ENCODE measurements at regions not wholly inside any gene's neighbourhood (a gene's known extent, or its start where the extent isn't known, plus 50 kb on each side); places are given as distances from the start of the nearest gene placed in this dataset.

DNA sequence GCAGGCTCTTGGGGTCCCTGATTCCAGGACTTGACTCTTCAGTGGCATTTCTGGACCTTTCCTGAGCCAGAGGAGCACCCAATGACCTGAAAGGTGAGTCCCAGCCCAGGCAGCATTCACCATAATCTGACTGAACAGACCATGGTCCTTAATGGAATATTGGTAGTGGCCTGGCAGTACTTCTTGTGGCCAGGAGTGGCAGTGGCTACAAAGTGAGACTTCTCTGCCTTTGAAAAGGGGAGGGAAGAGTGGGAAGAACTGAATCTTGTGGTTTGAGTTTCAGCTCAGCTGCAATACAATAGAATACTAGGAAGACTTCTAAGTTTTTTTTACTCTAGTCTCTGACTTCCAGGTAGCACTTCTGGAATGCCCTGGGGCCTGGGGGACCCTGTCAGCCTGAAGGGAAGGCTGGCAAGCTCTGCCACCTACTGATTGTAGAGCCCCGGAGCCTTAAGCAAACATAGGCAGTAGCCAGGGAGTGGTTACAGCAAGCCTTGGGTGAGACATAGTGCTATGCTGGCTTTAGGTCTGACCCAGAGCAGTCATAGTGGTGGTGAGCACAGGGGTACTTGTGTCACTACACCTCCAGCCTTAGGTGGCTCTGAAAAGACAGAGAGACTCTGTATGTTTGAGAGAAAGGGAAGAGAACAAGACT is 674.2 kb upstream of the MANEA start:
- H3K27me3 ChIP-seq (ENCODE audit: insufficient read depth, low read length), result no peaks in the 10 kb centered on the region
- H3K23ac ChIP-seq (ENCODE audit: low read length), result no peak overlapping the region
- H2AFZ ChIP-seq (ENCODE audit: insufficient read depth, low read length, poor library complexity), result no peak overlapping the region
- H3K14ac ChIP-seq (ENCODE audit: low read length), result no peak overlapping the region
- H2AK5ac ChIP-seq (ENCODE audit: low read length), result no peak overlapping the region
- no peak overlapping the region for H3K4ac ChIP-seq (ENCODE audit: low read depth, low read length)
- no peaks in the 10 kb centered on the region for H3K79me1 ChIP-seq (ENCODE audit: low read length)
- DNase-seq, result no peak
- H3K9me3 ChIP-seq (ENCODE audit: insufficient read depth, low read depth, low read length), result peaks cover 1% of the 10 kb centered on the region
- no peak overlapping the region for H4K8ac ChIP-seq (ENCODE audit: low read depth, low read length)
- H2BK5ac ChIP-seq (ENCODE audit: low read depth, low read length, poor library complexity), result no peak overlapping the region
- no peak overlapping the region for H4K12ac ChIP-seq (ENCODE audit: low read depth, low read length)
- no peaks in the 10 kb centered on the region for H3K4me1 ChIP-seq (ENCODE audit: control insufficient read depth in 1 of 2, insufficient read depth in 2 of 2, low read length in 2 of 2)
- no peak overlapping the region for H2BK12ac ChIP-seq (ENCODE audit: low read length)
- no peaks in the 10 kb centered on the region for H3K36me3 ChIP-seq (ENCODE audit: control insufficient read depth in 1 of 2, insufficient read depth in 2 of 2, low read length in 2 of 2)
- H3K4me3 ChIP-seq (ENCODE audit: low read depth, low read length), result no peak overlapping the region
- H3K18ac ChIP-seq (ENCODE audit: low read length), result no peak overlapping the region
- H3K79me2 ChIP-seq (ENCODE audit: control insufficient read depth, insufficient read depth, low read length, poor library complexity), result no peaks in the 10 kb centered on the region
- no peak overlapping the region for H2BK120ac ChIP-seq (ENCODE audit: insufficient read depth, low read length, poor library complexity)
- no peak overlapping the region for H4K91ac ChIP-seq (ENCODE audit: low read depth, low read length)
- H3K9ac ChIP-seq (ENCODE audit: low read length), result no peak overlapping the region
- no peak overlapping the region for H3K4me2 ChIP-seq (ENCODE audit: low read length)
- no CpG with 5 or more reads among the region's 1 CpG for WGBS (ENCODE audit: extremely low coverage, insufficient coverage, insufficient read length)
- H3K27ac ChIP-seq (ENCODE audit: low read depth, low read length), result no peak overlapping the region

DNA sequence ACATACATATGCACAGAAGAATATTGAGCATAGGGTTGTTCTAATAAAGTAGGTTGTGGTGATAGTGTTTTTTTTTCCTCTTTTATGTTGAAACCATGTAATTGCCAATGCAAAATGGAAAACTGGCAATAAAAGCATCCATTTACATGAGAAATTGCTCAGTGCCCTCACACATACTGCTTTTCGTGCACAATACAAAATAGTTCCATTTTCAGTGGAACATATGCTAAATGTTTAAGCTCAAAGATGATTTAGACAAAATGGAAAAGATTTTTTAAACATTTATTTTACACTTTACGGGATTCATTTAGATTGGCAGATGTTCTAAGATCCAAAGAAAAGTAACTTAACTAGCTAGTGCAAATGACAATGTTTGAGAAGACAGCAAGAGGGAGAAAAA is 678.1 kb upstream of the MANEA start:
- Histone ChIP-seq H2BK120ac (ENCODE audit: insufficient read depth, low read length, poor library complexity) (no peak overlapping the region), H3K14ac (ENCODE audit: low read length) (no peak overlapping the region), H3K36me3 (ENCODE audit: control insufficient read depth in 1 of 2, insufficient read depth in 2 of 2, low read length in 2 of 2) (no peaks in the 10 kb centered on the region), H2BK5ac (ENCODE audit: low read depth, low read length, poor library complexity) (no peak overlapping the region), H3K4me2 (ENCODE audit: low read length) (no peak overlapping the region), H2AFZ (ENCODE audit: insufficient read depth, low read length, poor library complexity) (no peak overlapping the region), H3K4ac (ENCODE audit: low read depth, low read length) (no peak overlapping the region), H4K12ac (ENCODE audit: low read depth, low read length) (no peak overlapping the region), H3K9ac (ENCODE audit: low read length) (no peak overlapping the region), H2AK5ac (ENCODE audit: low read length) (no peak overlapping the region), H4K8ac (ENCODE audit: low read depth, low read length) (no peak overlapping the region), H3K79me1 (ENCODE audit: low read length) (no peaks in the 10 kb centered on the region), H3K23ac (ENCODE audit: low read length) (no peak overlapping the region), H3K4me3 (ENCODE audit: low read depth, low read length) (no peak overlapping the region), H3K79me2 (ENCODE audit: control insufficient read depth, insufficient read depth, low read length, poor library complexity) (no peaks in the 10 kb centered on the region), H3K18ac (ENCODE audit: low read length) (no peak overlapping the region), H3K27ac (ENCODE audit: low read depth, low read length) (no peak overlapping the region), H2BK12ac (ENCODE audit: low read length) (no peak overlapping the region), H4K91ac (ENCODE audit: low read depth, low read length) (no peak overlapping the region), H3K9me3 (ENCODE audit: insufficient read depth, low read depth, low read length) (peaks cover 1% of the 10 kb centered on the region), H3K4me1 (ENCODE audit: control insufficient read depth in 1 of 2, insufficient read depth in 2 of 2, low read length in 2 of 2) (no peaks in the 10 kb centered on the region), H3K27me3 (ENCODE audit: insufficient read depth, low read length) (no peaks in the 10 kb centered on the region)
- no CpG with 5 or more reads among the region's 2 CpGs for WGBS (ENCODE audit: extremely low coverage, insufficient coverage, insufficient read length)
- no peak for DNase-seq

DNA sequence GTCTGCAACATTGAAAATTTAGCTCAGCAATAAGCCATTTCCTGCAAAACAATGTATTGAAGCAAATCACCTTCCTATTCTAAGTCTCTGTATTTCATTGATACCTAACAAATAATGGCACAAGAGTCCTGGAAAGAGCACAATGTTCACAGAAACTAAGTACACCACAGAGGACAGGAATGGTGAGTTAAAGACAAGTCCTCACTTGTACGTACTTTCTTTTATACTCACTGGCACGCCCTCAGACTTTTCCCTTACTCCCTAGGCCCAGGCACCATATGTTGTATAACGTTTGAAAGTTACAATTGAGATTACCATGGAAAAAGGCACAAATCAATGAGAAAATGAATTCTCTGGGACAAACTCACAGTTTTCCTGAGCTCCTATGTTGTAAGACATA is 683.0 kb upstream of the MANEA start:
- Histone ChIP-seq H4K91ac (ENCODE audit: low read depth, low read length) (no peak overlapping the region), H3K4me2 (ENCODE audit: low read length) (no peak overlapping the region), H3K4me3 (ENCODE audit: low read depth, low read length) (no peak overlapping the region), H3K79me2 (ENCODE audit: control insufficient read depth, insufficient read depth, low read length, poor library complexity) (no peaks in the 10 kb centered on the region), H2AK5ac (ENCODE audit: low read length) (no peak overlapping the region), H3K36me3 (ENCODE audit: control insufficient read depth in 1 of 2, insufficient read depth in 2 of 2, low read length in 2 of 2) (no peaks in the 10 kb centered on the region), H3K18ac (ENCODE audit: low read length) (no peak overlapping the region), H3K9me3 (ENCODE audit: insufficient read depth, low read depth, low read length) (no peaks in the 10 kb centered on the region), H2BK12ac (ENCODE audit: low read length) (no peak overlapping the region), H2BK120ac (ENCODE audit: insufficient read depth, low read length, poor library complexity) (no peak overlapping the region), H2BK5ac (ENCODE audit: low read depth, low read length, poor library complexity) (no peak overlapping the region), H4K8ac (ENCODE audit: low read depth, low read length) (no peak overlapping the region), H3K4me1 (ENCODE audit: control insufficient read depth in 1 of 2, insufficient read depth in 2 of 2, low read length in 2 of 2) (no peaks in the 10 kb centered on the region), H3K27me3 (ENCODE audit: insufficient read depth, low read length) (no peaks in the 10 kb centered on the region), H3K23ac (ENCODE audit: low read length) (no peak overlapping the region), H3K79me1 (ENCODE audit: low read length) (no peaks in the 10 kb centered on the region), H3K14ac (ENCODE audit: low read length) (no peak overlapping the region), H2AFZ (ENCODE audit: insufficient read depth, low read length, poor library complexity) (no peak overlapping the region), H3K4ac (ENCODE audit: low read depth, low read length) (no peak overlapping the region), H4K12ac (ENCODE audit: low read depth, low read length) (no peak overlapping the region), H3K27ac (ENCODE audit: low read depth, low read length) (no peak overlapping the region), H3K9ac (ENCODE audit: low read length) (no peak overlapping the region)
- no peak for DNase-seq
- WGBS (ENCODE audit: extremely low coverage, insufficient coverage, insufficient read length), result no CpG with 5 or more reads among the region's 3 CpGs

DNA sequence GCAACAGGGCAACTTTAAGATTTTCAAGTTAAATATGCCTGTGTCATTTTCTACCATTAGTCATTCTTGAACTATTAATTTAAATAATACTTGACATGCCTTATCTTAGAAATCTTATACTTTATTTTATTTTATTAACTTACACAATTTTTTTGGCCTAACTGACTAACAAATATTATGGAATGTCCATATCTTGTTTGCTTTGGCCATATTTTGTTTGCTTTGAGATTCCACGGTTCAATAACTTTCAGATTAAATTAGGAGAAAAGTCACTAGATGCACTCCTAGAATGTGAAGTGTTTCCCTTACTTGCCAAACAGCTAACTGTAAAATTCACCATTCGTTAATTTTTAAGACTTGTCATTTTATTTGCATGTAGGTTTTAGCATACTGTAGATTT is 684.0 kb upstream of the MANEA start:
- H2BK120ac ChIP-seq (ENCODE audit: insufficient read depth, low read length, poor library complexity), result no peak overlapping the region
- no peak overlapping the region for H3K9ac ChIP-seq (ENCODE audit: low read length)

More for the DNA sequence above, 684.0 kb upstream of the MANEA start:
- no peak for DNase-seq
- H3K18ac ChIP-seq (ENCODE audit: low read length), result no peak overlapping the region
- no peak overlapping the region for H3K4me3 ChIP-seq (ENCODE audit: low read depth, low read length)
- no peak overlapping the region for H2BK5ac ChIP-seq (ENCODE audit: low read depth, low read length, poor library complexity)
- H3K4me1 ChIP-seq (ENCODE audit: control insufficient read depth in 1 of 2, insufficient read depth in 2 of 2, low read length in 2 of 2), result no peaks in the 10 kb centered on the region
- H3K9me3 ChIP-seq (ENCODE audit: insufficient read depth, low read depth, low read length), result no peaks in the 10 kb centered on the region
- H3K36me3 ChIP-seq (ENCODE audit: control insufficient read depth in 1 of 2, insufficient read depth in 2 of 2, low read length in 2 of 2), result no peaks in the 10 kb centered on the region
- H3K27ac ChIP-seq (ENCODE audit: low read depth, low read length), result no peak overlapping the region
- H3K14ac ChIP-seq (ENCODE audit: low read length), result no peak overlapping the region
- H4K12ac ChIP-seq (ENCODE audit: low read depth, low read length), result no peak overlapping the region
- no peak overlapping the region for H3K4me2 ChIP-seq (ENCODE audit: low read length)
- H2BK12ac ChIP-seq (ENCODE audit: low read length), result no peak overlapping the region
- no CpG with 5 or more reads among the region's 2 CpGs for WGBS (ENCODE audit: extremely low coverage, insufficient coverage, insufficient read length)
- no peak overlapping the region for H2AK5ac ChIP-seq (ENCODE audit: low read length)
- no peak overlapping the region for H3K23ac ChIP-seq (ENCODE audit: low read length)
- H3K79me2 ChIP-seq (ENCODE audit: control insufficient read depth, insufficient read depth, low read length, poor library complexity), result no peaks in the 10 kb centered on the region
- no peak overlapping the region for H3K4ac ChIP-seq (ENCODE audit: low read depth, low read length)
- H4K8ac ChIP-seq (ENCODE audit: low read depth, low read length), result no peak overlapping the region
- H4K91ac ChIP-seq (ENCODE audit: low read depth, low read length), result no peak overlapping the region
- no peak overlapping the region for H2AFZ ChIP-seq (ENCODE audit: insufficient read depth, low read length, poor library complexity)
- H3K79me1 ChIP-seq (ENCODE audit: low read length), result no peaks in the 10 kb centered on the region
- H3K27me3 ChIP-seq (ENCODE audit: insufficient read depth, low read length), result no peaks in the 10 kb centered on the region

Measured in trophoblast cell (in vitro differentiated cells and primary cell).